ENCODE measurements at regions not wholly inside any gene's neighbourhood (a gene's known extent, or its start where the extent isn't known, plus 50 kb on each side); places are given as distances from the start of the nearest gene placed in this dataset.

DNA sequence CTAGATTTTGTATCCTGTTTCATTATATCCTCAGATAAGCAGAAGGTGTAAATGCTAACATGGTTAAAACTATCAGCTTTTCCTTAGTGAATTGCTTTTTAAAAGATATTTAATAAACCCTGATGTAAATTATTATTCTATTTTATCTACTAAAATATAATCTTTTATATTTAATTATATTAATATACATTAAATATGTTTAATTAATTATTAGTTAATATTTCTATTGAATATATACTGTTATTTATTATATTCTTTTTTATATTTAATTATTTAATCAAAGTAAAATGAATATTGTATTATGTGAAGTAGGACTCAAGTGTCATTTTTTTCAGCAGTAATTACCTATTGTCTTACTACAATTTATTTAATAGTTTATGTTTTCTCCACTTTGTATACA lies 179.7 kb upstream of the ADGRL4 start:
- no peak for DNase-seq (ENCODE audit: low spot score)
- Histone ChIP-seq H3K36me3 (no peaks in the 10 kb centered on the region), H3K27me3 (replicated peaks; ENCODE audit: insufficient read depth) (no peaks in the 10 kb centered on the region), H3K4me3 (no peak overlapping the region), H3K9me3 (no peaks in the 10 kb centered on the region), H3K4me1 (replicated peaks) (no peaks in the 10 kb centered on the region), H3K27ac (no peak overlapping the region)
- intact Hi-C loops (cut with DNase I): no loop called here
- TF ChIP-seq POLR2A (IDR thresholded peaks at IDR 0.05) (no peak), POLR2AphosphoS5 (IDR thresholded peaks at IDR 0.05) (no peak)
- TF ChIP-seq, protein P1, sequence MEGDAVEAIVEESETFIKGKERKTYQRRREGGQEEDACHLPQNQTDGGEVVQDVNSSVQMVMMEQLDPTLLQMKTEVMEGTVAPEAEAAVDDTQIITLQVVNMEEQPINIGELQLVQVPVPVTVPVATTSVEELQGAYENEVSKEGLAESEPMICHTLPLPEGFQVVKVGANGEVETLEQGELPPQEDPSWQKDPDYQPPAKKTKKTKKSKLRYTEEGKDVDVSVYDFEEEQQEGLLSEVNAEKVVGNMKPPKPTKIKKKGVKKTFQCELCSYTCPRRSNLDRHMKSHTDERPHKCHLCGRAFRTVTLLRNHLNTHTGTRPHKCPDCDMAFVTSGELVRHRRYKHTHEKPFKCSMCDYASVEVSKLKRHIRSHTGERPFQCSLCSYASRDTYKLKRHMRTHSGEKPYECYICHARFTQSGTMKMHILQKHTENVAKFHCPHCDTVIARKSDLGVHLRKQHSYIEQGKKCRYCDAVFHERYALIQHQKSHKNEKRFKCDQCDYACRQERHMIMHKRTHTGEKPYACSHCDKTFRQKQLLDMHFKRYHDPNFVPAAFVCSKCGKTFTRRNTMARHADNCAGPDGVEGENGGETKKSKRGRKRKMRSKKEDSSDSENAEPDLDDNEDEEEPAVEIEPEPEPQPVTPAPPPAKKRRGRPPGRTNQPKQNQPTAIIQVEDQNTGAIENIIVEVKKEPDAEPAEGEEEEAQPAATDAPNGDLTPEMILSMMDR (IDR thresholded peaks at IDR 0.05): no peak

DNA sequence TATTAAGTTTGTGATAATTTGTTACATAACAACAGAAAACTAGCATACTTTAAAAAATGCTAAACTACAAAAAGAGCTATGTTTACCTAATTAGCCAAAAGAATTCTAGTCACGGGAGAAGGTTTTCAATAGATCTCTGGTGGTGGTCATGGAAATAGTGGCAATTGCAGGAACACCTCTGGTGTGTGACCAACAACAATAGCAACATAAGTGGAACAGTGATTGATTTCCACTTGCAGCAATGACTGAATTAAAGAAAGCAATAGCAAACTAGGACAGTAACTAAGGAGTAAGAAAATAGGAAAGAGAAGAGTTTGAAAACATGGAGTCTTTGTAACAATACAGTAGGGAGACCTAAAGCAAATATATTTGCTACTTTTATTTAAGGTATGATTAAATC lies 171.3 kb upstream of the ADGRL4 start:
- 58% methylated on average over 1 of the region's 1 CpG for WGBS

DNA sequence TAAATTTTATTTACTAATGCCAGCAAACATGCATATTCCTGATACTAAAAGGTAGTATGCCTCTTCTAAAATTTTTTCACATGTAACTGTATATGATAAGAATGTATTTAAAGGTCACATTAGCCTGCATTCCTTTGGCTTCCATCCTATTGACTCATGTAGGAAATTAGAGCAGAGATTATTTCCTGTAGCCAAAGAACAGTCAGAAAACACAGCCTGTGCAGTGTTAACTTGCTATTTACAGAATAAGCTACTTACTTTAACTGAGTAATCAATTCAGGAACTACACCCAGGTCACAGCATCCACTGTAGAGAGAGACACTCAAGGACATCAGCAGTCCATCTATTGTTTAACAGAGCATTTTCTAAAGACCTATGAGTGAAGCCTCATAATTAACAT lies 154.5 kb upstream of the ADGRL4 start:
- Histone ChIP-seq H3K27ac (no peak overlapping the region), H3K4me3 (no peak overlapping the region), H3K9me3 (no peaks in the 10 kb centered on the region), H3K36me3 (no peaks in the 10 kb centered on the region), H3K27me3 (replicated peaks; ENCODE audit: insufficient read depth) (no peaks in the 10 kb centered on the region), H3K4me1 (replicated peaks) (no peaks in the 10 kb centered on the region)
- TF ChIP-seq POLR2AphosphoS5 (IDR thresholded peaks at IDR 0.05) (no peak), POLR2A (IDR thresholded peaks at IDR 0.05) (no peak)
- TF ChIP-seq, protein P1 (IDR thresholded peaks at IDR 0.05): no peak
- DNase-seq (ENCODE audit: low spot score): no peak
- intact Hi-C loops (cut with DNase I): no loop called here

More for the DNA sequence above, 171.3 kb upstream of the ADGRL4 start:
- Histone ChIP-seq H3K9me3 (no peaks in the 10 kb centered on the region), H3K4me1 (replicated peaks) (no peaks in the 10 kb centered on the region), H3K4me3 (no peak overlapping the region), H3K36me3 (no peaks in the 10 kb centered on the region), H3K27ac (no peak overlapping the region), H3K27me3 (replicated peaks; ENCODE audit: insufficient read depth) (no peaks in the 10 kb centered on the region)
- TF ChIP-seq POLR2AphosphoS5 (IDR thresholded peaks at IDR 0.05) (no peak), POLR2A (IDR thresholded peaks at IDR 0.05) (no peak)
- TF ChIP-seq, protein P1 (IDR thresholded peaks at IDR 0.05): no peak
- intact Hi-C loops (cut with DNase I): no loop called here
- no peak for DNase-seq (ENCODE audit: low spot score)

DNA sequence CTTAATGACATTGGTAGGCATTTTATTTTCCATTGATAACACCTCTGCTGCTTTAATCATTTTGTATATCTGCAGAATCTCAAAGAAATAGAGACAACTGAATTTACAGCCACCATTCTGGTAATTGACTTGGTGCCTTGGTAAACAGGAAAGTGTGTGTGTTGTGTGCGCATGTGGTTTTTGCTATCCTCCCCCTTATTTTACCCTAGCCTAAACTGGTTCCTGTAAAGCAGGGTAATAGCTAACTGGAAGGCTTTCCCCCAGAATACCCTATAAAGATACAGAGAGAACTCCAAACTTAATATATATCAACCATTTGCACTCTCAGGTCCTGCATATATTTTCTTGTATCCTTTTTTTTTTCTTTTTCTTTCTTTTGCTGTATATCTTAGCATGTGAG lies 149.5 kb upstream of the ADGRL4 start:
- no peak overlapping the region for H3K27ac ChIP-seq
- no peaks in the 10 kb centered on the region for H3K36me3 ChIP-seq
- no peaks in the 10 kb centered on the region for H3K4me1 ChIP-seq (replicated peaks)
- TF ChIP-seq, protein P1 (IDR thresholded peaks at IDR 0.05): no peak
- TF ChIP-seq POLR2AphosphoS5 (IDR thresholded peaks at IDR 0.05) (no peak), POLR2A (IDR thresholded peaks at IDR 0.05) (no peak)
- DNase-seq (ENCODE audit: low spot score): no peak
- 67% methylated on average over 1 of the region's 1 CpG for WGBS
- H3K4me3 ChIP-seq: no peak overlapping the region
- no peaks in the 10 kb centered on the region for H3K27me3 ChIP-seq (replicated peaks; ENCODE audit: insufficient read depth)
- no peaks in the 10 kb centered on the region for H3K9me3 ChIP-seq
- intact Hi-C loops (cut with DNase I): no loop called here

DNA sequence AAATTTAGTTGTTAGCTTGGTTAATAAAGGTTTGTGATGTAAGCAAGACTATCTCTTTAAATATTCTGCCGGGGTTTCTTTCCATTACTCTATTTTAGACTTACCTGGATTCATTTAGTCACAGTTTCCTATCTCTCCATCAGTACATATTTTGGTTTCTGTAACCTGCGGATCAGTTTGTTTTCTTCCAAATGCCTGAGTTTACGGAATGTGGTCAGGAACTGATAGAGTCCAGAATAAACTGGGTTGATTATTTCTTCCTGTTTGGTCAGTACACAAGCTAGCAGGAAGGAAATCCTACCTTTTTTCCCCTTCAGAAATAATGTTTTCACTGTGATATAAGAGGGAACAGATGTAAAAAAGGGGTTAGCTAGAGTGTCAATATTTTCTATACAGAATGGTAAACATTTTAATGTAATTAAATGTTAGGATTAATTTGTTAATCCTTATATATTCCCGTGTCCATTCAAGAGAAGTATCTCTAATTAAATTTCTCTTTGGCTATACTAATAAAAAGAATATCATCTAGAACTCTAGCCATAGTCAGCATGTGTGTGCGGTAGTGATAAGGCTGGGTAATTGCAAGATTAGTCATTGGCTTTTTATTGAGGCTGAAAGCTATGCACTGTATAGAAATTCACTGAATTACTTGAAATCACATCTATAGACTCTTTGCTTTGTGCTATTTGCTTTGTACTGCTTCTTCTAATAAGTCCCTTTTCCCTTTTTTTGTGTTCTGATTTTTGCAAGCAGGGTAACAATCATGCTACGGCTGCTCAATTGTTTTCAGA lies 144.7 kb upstream of the ADGRL4 start:
- Histone ChIP-seq H3K27ac (no peak overlapping the region), H3K4me1 (replicated peaks) (no peaks in the 10 kb centered on the region), H3K27me3 (replicated peaks; ENCODE audit: insufficient read depth) (no peaks in the 10 kb centered on the region), H3K36me3 (no peaks in the 10 kb centered on the region), H3K4me3 (no peak overlapping the region), H3K9me3 (no peaks in the 10 kb centered on the region)
- intact Hi-C loops (cut with DNase I): no loop called here
- no peak for DNase-seq (ENCODE audit: low spot score)
- WGBS: 45% methylated on average over 6 of the region's 6 CpGs
- no peak for TF ChIP-seq POLR2AphosphoS5 (IDR thresholded peaks at IDR 0.05)
- no peak for TF ChIP-seq POLR2A (IDR thresholded peaks at IDR 0.05)

Measured in prostate gland (tissue), 2 donors.